Endothelial cell of umbilical vein (primary cell): ENCODE measurements at regions not wholly inside any gene's neighbourhood (a gene's known extent, or its start where the extent isn't known, plus 50 kb on each side); places are given as distances from the start of the nearest gene placed in this dataset.

ENCODE experiments used
- BruUV-seq: library from RNA; stranded (reverse); fragments of 400-500 nt; replicated peaks from 2 replicates; lab custom pipeline; 2021; lab: Mats Ljungman, UMichigan
- CTCF ChIA-PET: fragments of 300-600, 350-600 bp; sonication (Branson Sonifier 250); formaldehyde crosslinking; loops from one replicate; lab custom pipeline; 2021; ENCODE audit warnings: antibody characterized with exemption, inconsistent platforms; lab: Charles Lee
- POLR2A ChIA-PET: fragments of 300-600, 350-600 bp; sonication (Branson Sonifier 250); formaldehyde crosslinking; loops from one replicate; lab custom pipeline; 2021; ENCODE audit warnings: antibody characterized with exemption, inconsistent platforms; lab: Charles Lee
- DNase-seq: peaks from one replicate; pipeline ENCODE4 v3.0.0-alpha.2; 2011; ENCODE audit warnings: low read depth, low spot score
- FAIRE-seq: peaks from 2 replicates; lab custom pipeline; 2011; peaks lifted over from hg19 to GRCh38; lab: Jason Lieb, UNC
- H2AFZ ChIP-seq: 2 replicates; pipeline ENCODE4 v1.6.0; 2012; ENCODE audit warnings: low read depth, low read length, control low read depth, inconsistent platforms
- H3K27ac ChIP-seq: 2 replicates; pipeline ENCODE4 v1.5.1; 2011; ENCODE audit warnings: low read depth, mild to moderate bottlenecking, control low read depth, low read length, moderate library complexity; ENCODE audit not compliant: insufficient read depth
- H3K27me3 ChIP-seq, 2 experiments: 2 replicates each; pipeline versions ENCODE4 v1.6.0 to v1.6.1; 2011; ENCODE audit warnings: low read length in 2 of 2, mixed read lengths in 1 of 2; ENCODE audit not compliant: control insufficient read depth in 2 of 2, insufficient read depth in 2 of 2
- H3K36me3 ChIP-seq, 2 experiments: 2 replicates in 1 of 2; 3 replicates in 1 of 2; pipeline ENCODE4 v1.5.1; 2011; ENCODE audit warnings: low read length in 2 of 2, mild to moderate bottlenecking in 1 of 2, moderate library complexity in 1 of 2; ENCODE audit not compliant: control insufficient read depth in 2 of 2, insufficient read depth in 2 of 2; ENCODE audit errors: extremely low read depth in 1 of 2
- H3K4me1 ChIP-seq: 3 replicates; pipeline ENCODE4 v1.5.1; 2011; ENCODE audit warnings: mild to moderate bottlenecking, low read length; ENCODE audit not compliant: control insufficient read depth, insufficient read depth; ENCODE audit errors: extremely low read depth
- H3K4me2 ChIP-seq: 2 replicates; pipeline ENCODE4 v1.6.1; 2011; ENCODE audit warnings: low read length, control low read depth, mixed read lengths; ENCODE audit not compliant: insufficient read depth
- H3K4me3 ChIP-seq, 3 experiments: fragments of 200-600 bp in 1 of 3; sonication (generic), shearing (Covaris generic) in 1 of 3; replicated peaks in 1 of 3; 2 replicates each; pipeline ENCODE4 v1.5.1; 2011 to 2016; ENCODE audit warnings: control low read depth in 3 of 3, low read length in 3 of 3, mild to moderate bottlenecking in 2 of 3, inconsistent platforms in 1 of 3, low read depth in 1 of 3, moderate library complexity in 1 of 3; ENCODE audit not compliant: insufficient read depth in 1 of 3
- H3K79me2 ChIP-seq: 2 replicates; pipeline ENCODE4 v1.6.0; 2012; ENCODE audit warnings: low read length, inconsistent platforms; ENCODE audit not compliant: control insufficient read depth, insufficient read depth
- H3K9ac ChIP-seq: replicated peaks from 2 replicates; pipeline ENCODE3; 2011; ENCODE audit warnings: low read length, control low read depth; ENCODE audit not compliant: insufficient read depth; ENCODE audit errors: extremely low read depth
- H3K9me1 ChIP-seq: replicated peaks from 3 replicates; pipeline ENCODE4 v1.6.0; 2011; ENCODE audit warnings: mild to moderate bottlenecking, low read length; ENCODE audit not compliant: control insufficient read depth, insufficient read depth; ENCODE audit errors: extremely low read depth
- H3K9me3 ChIP-seq: replicated peaks from 2 replicates; pipeline ENCODE4 v1.5.1; 2012; ENCODE audit warnings: low read length, inconsistent platforms; ENCODE audit not compliant: control insufficient read depth, insufficient read depth
- H4K20me1 ChIP-seq: replicated peaks from 2 replicates; pipeline ENCODE3; 2011; ENCODE audit warnings: mild to moderate bottlenecking, low read length; ENCODE audit not compliant: control insufficient read depth, insufficient read depth; ENCODE audit errors: extremely low read depth
- EZH2 ChIP-seq: IDR thresholded peaks from 2 replicates; pipeline ENCODE4 v1.6.1; 2012; ENCODE audit warnings: borderline replicate concordance, low read depth, mild to moderate bottlenecking, moderate library complexity, low read length, inconsistent platforms; ENCODE audit not compliant: severe bottlenecking
- FOS ChIP-seq: IDR thresholded peaks from 2 replicates; pipeline ENCODE4 v1.6.1; 2011; ENCODE audit warnings: mild to moderate bottlenecking, low read length, moderate library complexity, borderline replicate concordance; ENCODE audit not compliant: insufficient read depth
- GATA2 ChIP-seq: IDR thresholded peaks from 2 replicates; pipeline ENCODE4 v1.7.0; 2011; ENCODE audit warnings: low read depth, mild to moderate bottlenecking, moderate library complexity, mixed read lengths, low read length; ENCODE audit not compliant: insufficient read length, insufficient read depth
- JUN ChIP-seq: IDR thresholded peaks from 2 replicates; pipeline ENCODE4 v1.6.1; 2011; ENCODE audit warnings: borderline replicate concordance, low read depth; ENCODE audit not compliant: insufficient read length, insufficient read depth
- MAX ChIP-seq: IDR thresholded peaks from 2 replicates; pipeline ENCODE4 v1.6.1; 2011; ENCODE audit not compliant: insufficient read depth, insufficient read length
- MYC ChIP-seq: IDR thresholded peaks from one replicate; pipeline ENCODE4 v1.6.1; 2011; ENCODE audit warnings: mild to moderate bottlenecking, low read depth, low read length
- POLR2A ChIP-seq: IDR thresholded peaks from 2 replicates; pipeline ENCODE4 v1.6.1; 2012; ENCODE audit warnings: low read depth, mild to moderate bottlenecking, control low read depth, low read length
- POLR2AphosphoS5 ChIP-seq: IDR thresholded peaks from 2 replicates; pipeline ENCODE4 v1.6.1; 2012; ENCODE audit warnings: low read depth, mild to moderate bottlenecking, control low read depth, low read length, moderate library complexity; ENCODE audit not compliant: insufficient read depth
- dilution Hi-C: fragments of 300-500 bp; cut with MboI; formaldehyde crosslinking; loops from one replicate; pipeline ENCODE4 v1.15.0; 2019; ENCODE audit warnings: low sequenced_read_pairs; ENCODE audit not compliant: extremely low pct_ligation_motif_present
- intact Hi-C: fragments of 100-400 bp; cut with micrococcal nuclease; formaldehyde crosslinking; loops from one replicate; pipeline ENCODE4 v1.10.0; 2022
- TF ChIP-seq, protein P1 (sequence below), 2 donors: IDR thresholded peaks; 1 replicate in 1 of 2; 2 replicates in 1 of 2; pipeline ENCODE4 v1.5.1; 2011; ENCODE audit warnings: low read length in 2 of 2, mild to moderate bottlenecking in 2 of 2, moderate library complexity in 2 of 2, control low read depth in 1 of 2, inconsistent platforms in 1 of 2, low read depth in 1 of 2; ENCODE audit not compliant: insufficient read depth in 1 of 2; ENCODE audit errors: extremely low read depth in 1 of 2

- dilution Hi-C loops (no loop called here), intact Hi-C loops (no loop called here)
- Histone ChIP-seq H3K4me2 (no peak overlapping the region), H3K9me1 (no peaks in the 10 kb centered on the region), H4K20me1 (no peaks in the 10 kb centered on the region), H3K4me1 (no peaks in the 10 kb centered on the region), H3K27ac (no peak overlapping the region), H3K9ac (no peak overlapping the region), H3K36me3 (no peaks in the 10 kb centered on the region), H3K4me3 (no peak overlapping the region), H3K27me3 (no peaks in the 10 kb centered on the region), H3K79me2 (no peaks in the 10 kb centered on the region), H3K9me3 (no peaks in the 10 kb centered on the region), H2AFZ (no peak overlapping the region)
- POLR2A ChIA-PET: no interaction called here
- no TSS peak for BruUV-seq
- CTCF ChIA-PET: interaction anchor here (1.4 kb wide), 1 partner anchor 9 kb away, joined by 4 read pairs; no protein-coding TSS in a partner anchor
- FAIRE-seq: no peak
- DNase-seq: no peak
- no peak for TF ChIP-seq EZH2
- TF ChIP-seq, protein P1, sequence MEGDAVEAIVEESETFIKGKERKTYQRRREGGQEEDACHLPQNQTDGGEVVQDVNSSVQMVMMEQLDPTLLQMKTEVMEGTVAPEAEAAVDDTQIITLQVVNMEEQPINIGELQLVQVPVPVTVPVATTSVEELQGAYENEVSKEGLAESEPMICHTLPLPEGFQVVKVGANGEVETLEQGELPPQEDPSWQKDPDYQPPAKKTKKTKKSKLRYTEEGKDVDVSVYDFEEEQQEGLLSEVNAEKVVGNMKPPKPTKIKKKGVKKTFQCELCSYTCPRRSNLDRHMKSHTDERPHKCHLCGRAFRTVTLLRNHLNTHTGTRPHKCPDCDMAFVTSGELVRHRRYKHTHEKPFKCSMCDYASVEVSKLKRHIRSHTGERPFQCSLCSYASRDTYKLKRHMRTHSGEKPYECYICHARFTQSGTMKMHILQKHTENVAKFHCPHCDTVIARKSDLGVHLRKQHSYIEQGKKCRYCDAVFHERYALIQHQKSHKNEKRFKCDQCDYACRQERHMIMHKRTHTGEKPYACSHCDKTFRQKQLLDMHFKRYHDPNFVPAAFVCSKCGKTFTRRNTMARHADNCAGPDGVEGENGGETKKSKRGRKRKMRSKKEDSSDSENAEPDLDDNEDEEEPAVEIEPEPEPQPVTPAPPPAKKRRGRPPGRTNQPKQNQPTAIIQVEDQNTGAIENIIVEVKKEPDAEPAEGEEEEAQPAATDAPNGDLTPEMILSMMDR (IDR thresholded peaks at IDR 0.05; ENCODE audit: extremely low read depth in 1 of 2, insufficient read depth in 1 of 2, low read depth in 1 of 2, low read length in 2 of 2): no peak
- no peak for TF ChIP-seq POLR2A
Observed at GRCh38 chr12:13652105-13652504, 329.3 kb downstream of the GRIN2B start.

- Histone ChIP-seq H3K9ac (no peak overlapping the region), H3K9me1 (no peaks in the 10 kb centered on the region), H4K20me1 (no peaks in the 10 kb centered on the region), H3K4me3 (no peak overlapping the region), H3K4me2 (no peak overlapping the region), H3K36me3 (no peaks in the 10 kb centered on the region), H3K27ac (no peak overlapping the region), H3K9me3 (no peaks in the 10 kb centered on the region), H3K27me3 (no peaks in the 10 kb centered on the region), H3K79me2 (no peaks in the 10 kb centered on the region), H2AFZ (no peak overlapping the region), H3K4me1 (no peaks in the 10 kb centered on the region)
- ChIA-PET POLR2A (no interaction called here), CTCF (interaction anchor here (1.6 kb wide), 1 partner anchor 101 kb away, joined by 4 read pairs; no protein-coding TSS in a partner anchor)
- no TSS peak for BruUV-seq
- intact Hi-C loops: no loop called here
- no peak for FAIRE-seq
- no peak for DNase-seq
- TF ChIP-seq POLR2A (no peak), FOS (no peak), GATA2 (no peak), JUN (no peak), MYC (no peak), POLR2AphosphoS5 (no peak), MAX (no peak), EZH2 (no peak)
- TF ChIP-seq, protein P1 (IDR thresholded peaks at IDR 0.05; ENCODE audit: extremely low read depth in 1 of 2, insufficient read depth in 1 of 2, low read depth in 1 of 2, low read length in 2 of 2): no peak
- dilution Hi-C loops: no loop called here
Observed at GRCh38 chr12:13635709-13636108, 345.7 kb downstream of the GRIN2B start.
